CD14-positive monocyte (primary cell): ENCODE measurements at regions not wholly inside any gene's neighbourhood (a gene's known extent, or its start where the extent isn't known, plus 50 kb on each side); places are given as distances from the start of the nearest gene placed in this dataset.

ENCODE experiments used
- DNase-seq, 3 donors: peaks; one replicate each; pipeline ENCODE4 v3.0.0-alpha.2; 2011 to 2022
- H2AFZ ChIP-seq: 2 replicates; pipeline ENCODE4 v1.6.0; 2012; ENCODE audit warnings: mild to moderate bottlenecking, low read depth, low read length, inconsistent platforms; ENCODE audit not compliant: insufficient read depth, poor library complexity, severe bottlenecking
- H3K27ac ChIP-seq, 2 donors: 1 replicate in 1 of 2; 2 replicates in 1 of 2; pipeline ENCODE4 v1.5.1; 2012 to 2013; ENCODE audit warnings: low read length in 2 of 2, control low read depth in 1 of 2, inconsistent platforms in 1 of 2, low read depth in 1 of 2, mild to moderate bottlenecking in 1 of 2
- H3K27me3 ChIP-seq, 2 donors: one replicate each; pipeline versions ENCODE4 v1.6.0 to v1.6.1; 2011 to 2013; ENCODE audit warnings: low read length in 2 of 2; ENCODE audit not compliant: control insufficient read depth in 2 of 2, insufficient read depth in 2 of 2
- H3K36me3 ChIP-seq, 2 donors: replicated peaks in 1 of 2; 1 replicate in 1 of 2; 2 replicates in 1 of 2; pipeline versions ENCODE4 v1.5.1 to v1.6.1; 2012 to 2013; ENCODE audit warnings: low read length in 2 of 2, control low read depth in 1 of 2, inconsistent platforms in 1 of 2, mild to moderate bottlenecking in 1 of 2; ENCODE audit not compliant: insufficient read depth in 2 of 2, control insufficient read depth in 1 of 2
- H3K4me1 ChIP-seq, 2 donors: 1 replicate in 1 of 2; 2 replicates in 1 of 2; pipeline versions ENCODE4 v1.5.1 to v1.6.1; 2012 to 2013; ENCODE audit warnings: low read length in 2 of 2, control low read depth in 1 of 2, inconsistent platforms in 1 of 2, mild to moderate bottlenecking in 1 of 2, moderate library complexity in 1 of 2; ENCODE audit not compliant: insufficient read depth in 2 of 2, control insufficient read depth in 1 of 2
- H3K4me2 ChIP-seq: replicated peaks from 2 replicates; pipeline ENCODE3; 2012; ENCODE audit warnings: low read length, moderate library complexity, mild to moderate bottlenecking; ENCODE audit not compliant: poor library complexity, severe bottlenecking; ENCODE audit errors: extremely low read depth
- H3K4me3 ChIP-seq, 3 experiments: fragments of 200-600 bp in 1 of 3; sonication (generic) in 1 of 3; replicated peaks in 1 of 3; 1 replicate in 2 of 3; 2 replicates in 1 of 3; pipeline ENCODE4 v1.5.1; 2011 to 2013; ENCODE audit warnings: low read length in 3 of 3, mild to moderate bottlenecking in 3 of 3, control low read depth in 2 of 3, low read depth in 2 of 3, inconsistent platforms in 1 of 3, moderate library complexity in 1 of 3
- H3K79me2 ChIP-seq: 2 replicates; pipeline ENCODE4 v1.6.0; 2012; ENCODE audit warnings: mild to moderate bottlenecking, control low read depth, inconsistent platforms, low read length, moderate library complexity; ENCODE audit not compliant: insufficient read depth
- H3K9ac ChIP-seq: 2 replicates; pipeline ENCODE4 v1.6.0; 2017; ENCODE audit warnings: low read length, mild to moderate bottlenecking; ENCODE audit not compliant: insufficient read depth, poor library complexity, severe bottlenecking
- H3K9me3 ChIP-seq, 2 donors: replicated peaks in 1 of 2; 1 replicate in 1 of 2; 2 replicates in 1 of 2; pipeline versions ENCODE4 v1.5.1 to v1.6.1; 2012 to 2013; ENCODE audit warnings: low read length in 2 of 2, control low read depth in 1 of 2; ENCODE audit not compliant: control insufficient read depth in 1 of 2, insufficient read depth in 1 of 2
- H4K20me1 ChIP-seq: 2 replicates; pipeline ENCODE4 v1.6.0; 2012; ENCODE audit warnings: mild to moderate bottlenecking, low read length, control low read depth, moderate library complexity; ENCODE audit not compliant: insufficient read depth
- H3K27ac Mint-ChIP-seq, 7 donors: one replicate each; pipeline ENCODE4 v1.8.0; 2020; ENCODE audit warnings: mild to moderate bottlenecking in 7 of 7, mixed read lengths in 7 of 7, moderate library complexity in 6 of 7, inconsistent platforms in 2 of 7
- H3K27me3 Mint-ChIP-seq, 3 donors: one replicate each; pipeline ENCODE4 v1.8.0; 2021 to 2022; ENCODE audit warnings: low read depth in 3 of 3, mild to moderate bottlenecking in 3 of 3, mixed read lengths in 3 of 3, moderate library complexity in 3 of 3, inconsistent platforms in 1 of 3
- H3K36me3 Mint-ChIP-seq, 2 donors: one replicate each; pipeline ENCODE4 v1.8.0; 2020; ENCODE audit warnings: mixed read lengths in 2 of 2, inconsistent platforms in 1 of 2, mild to moderate bottlenecking in 1 of 2
- H3K4me1 Mint-ChIP-seq: one replicate; pipeline ENCODE4 v1.8.0; 2020; ENCODE audit warnings: mild to moderate bottlenecking, mixed read lengths
- H3K4me3 Mint-ChIP-seq, 2 donors: one replicate each; pipeline ENCODE4 v1.8.0; 2020; ENCODE audit warnings: mild to moderate bottlenecking in 2 of 2, mixed read lengths in 2 of 2, moderate library complexity in 1 of 2
- H3K9me3 Mint-ChIP-seq, 7 donors: one replicate each; pipeline ENCODE4 v1.8.0; 2020 to 2022; ENCODE audit warnings: mixed read lengths in 7 of 7, mild to moderate bottlenecking in 6 of 7, moderate library complexity in 6 of 7, inconsistent platforms in 2 of 7
- CTCF ChIP-seq: fragments of 200-600 bp; IDR thresholded peaks from one replicate; pipeline ENCODE4 v1.8.0; 2022; ENCODE audit warnings: antibody characterized with exemption, mild to moderate bottlenecking
- whole genome bisulfite sequencing: methylation state at CpG from one replicate; pipeline ENCODE4 v1.1.5; 2013; ENCODE audit warnings: missing lambda C conversion rate; ENCODE audit not compliant: insufficient coverage; 5-methylcytosine and 5-hydroxymethylcytosine counted together
- intact Hi-C, 2 donors: fragments of 100-400 bp; cut with micrococcal nuclease; formaldehyde crosslinking; loops; one replicate each; pipeline versions ENCODE4 v1.15.0 to v1.15.1; 2023

GRCh38 chr11:64501500-64502427 is 54.0 kb upstream of the SLC22A11 start:
- no peak overlapping the region for H3K4me2 ChIP-seq
- H3K4me3 ChIP-seq, result no peak overlapping the region
- no peak overlapping the region for H3K9ac ChIP-seq
- H3K27me3 Mint-ChIP-seq, result peaks cover 0 to 4% (median 0%) of the 10 kb centered on the region in 3 donors
- no peaks in the 10 kb centered on the region for H4K20me1 ChIP-seq
- TF ChIP-seq CTCF, result no peak
- DNase-seq, result no peak
- H3K36me3 Mint-ChIP-seq, result peaks cover 4% of the 10 kb centered on the region in 2 donors
- peaks cover 24 to 28% of the 10 kb centered on the region in 2 donors for H3K4me1 ChIP-seq
- no peak overlapping the region for H3K4me3 Mint-ChIP-seq
- no peak overlapping the region for H2AFZ ChIP-seq
- H3K36me3 ChIP-seq, result peaks cover 0 to 11% of the 10 kb centered on the region in 2 donors
- H3K9me3 ChIP-seq, result peaks cover 12 to 22% of the 10 kb centered on the region in 2 donors
- peaks cover 31% of the 10 kb centered on the region for H3K4me1 Mint-ChIP-seq
- WGBS, result 96% methylated on average over 3 of the region's 14 CpGs
- no peaks in the 10 kb centered on the region for H3K27me3 ChIP-seq
- peaks cover 12 to 20% (median 19%) of the 10 kb centered on the region in 7 donors for H3K9me3 Mint-ChIP-seq
- H3K79me2 ChIP-seq, result no peaks in the 10 kb centered on the region
- H3K27ac Mint-ChIP-seq, result no peak overlapping the region
- intact Hi-C loops, result no loop called here
- H3K27ac ChIP-seq, result no peak overlapping the region

- H3K4me2 ChIP-seq, result no peak overlapping the region
- H3K27me3 ChIP-seq, result no peaks in the 10 kb centered on the region
- peaks cover 21 to 25% of the 10 kb centered on the region in 2 donors for H3K4me1 ChIP-seq
- Mint-ChIP-seq H3K4me3 (no peak overlapping the region), H3K4me1 (peaks cover 29% of the 10 kb centered on the region), H3K27ac (no peak overlapping the region), H3K36me3 (peaks cover 4% of the 10 kb centered on the region in 2 donors), H3K27me3 (peaks cover 0 to 4% (median 0%) of the 10 kb centered on the region in 3 donors), H3K9me3 (peaks cover 12 to 20% (median 19%) of the 10 kb centered on the region in 7 donors)
- TF ChIP-seq CTCF, result no peak
- DNase-seq, result no peak
- no peak overlapping the region for H3K9ac ChIP-seq
- H4K20me1 ChIP-seq, result no peaks in the 10 kb centered on the region
- H3K9me3 ChIP-seq, result peaks cover 12 to 22% of the 10 kb centered on the region in 2 donors
- intact Hi-C loops, result no loop called here
- H3K36me3 ChIP-seq, result peaks cover 0 to 11% of the 10 kb centered on the region in 2 donors
- no peak overlapping the region for H3K27ac ChIP-seq
- no peak overlapping the region for H2AFZ ChIP-seq
- 92% methylated on average over 18 of the region's 19 CpGs for WGBS
- no peaks in the 10 kb centered on the region for H3K79me2 ChIP-seq
- H3K4me3 ChIP-seq, result no peak overlapping the region
Measured at GRCh38 chr11:64502634-64503033, 53.1 kb upstream of the SLC22A11 start.
